SK-N-DZ (cell line): ENCODE measurements at regions not wholly inside any gene's neighbourhood (a gene's known extent, or its start where the extent isn't known, plus 50 kb on each side); places are given as distances from the start of the nearest gene placed in this dataset.
"Not testable (repeated sequence)": the region's sequence is repeated elsewhere in the genome, so short reads cannot be mapped to it uniquely, and the experiment has no call there.

Source experiments
- DNase-seq: peaks from one replicate; pipeline ENCODE4 v3.0.0-alpha.2; 2015; ENCODE audit warnings: low spot score

GRCh38 chr15:28459279-28459678, 73.5 kb downstream of the GOLGA8G start:
- DNase-seq: peak; percentile 1

GRCh38 chr15:28457396-28457932, 75.3 kb downstream of the GOLGA8G start:
- peak; percentile 12 for DNase-seq

- peak; percentile 4 for DNase-seq
Observed at GRCh38 chr15:28456476-28457395, 76.0 kb downstream of the GOLGA8G start.

- peak; percentile 4 for DNase-seq
Observed at GRCh38 chr15:28455537-28456475, 77.0 kb downstream of the GOLGA8G start.

- DNase-seq: not testable (repeated sequence)
Observed at GRCh38 chr15:28454751-28455220, 76.3 kb downstream of the GOLGA8F start.
